ENCODE measurements at regions not wholly inside any gene's neighbourhood (a gene's known extent, or its start where the extent isn't known, plus 50 kb on each side); places are given as distances from the start of the nearest gene placed in this dataset.

GRCh38 chr11:94671553-94672366 lies 96.4 kb upstream of the AMOTL1 start:
- H3K27ac ChIP-seq, result no peak overlapping the region
- no peak for TF ChIP-seq CTCF (IDR thresholded peaks at IDR 0.05)
- no peak for TF ChIP-seq ZFX (IDR thresholded peaks at IDR 0.05; ENCODE audit: borderline replicate concordance)

DNA sequence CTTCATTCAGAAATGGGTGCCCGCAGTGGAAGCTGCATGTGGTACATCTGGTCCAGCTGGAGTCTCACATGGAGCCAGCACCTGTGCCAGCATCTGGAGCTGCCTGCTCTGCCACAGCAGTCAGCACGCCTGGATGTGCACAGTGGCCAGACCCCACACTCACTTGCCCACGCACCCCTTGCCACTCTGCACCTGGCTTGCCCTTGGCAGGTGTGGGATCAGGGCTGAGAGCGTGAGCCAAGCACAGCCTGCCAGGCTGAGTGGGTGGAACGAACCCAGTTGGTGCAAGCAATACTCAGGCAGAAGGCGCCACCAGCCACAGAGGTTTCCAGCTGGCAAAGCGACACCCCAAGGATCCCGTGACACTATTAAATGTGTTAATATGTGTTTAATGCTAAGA lies 95.5 kb upstream of the AMOTL1 start:
- H3K27ac ChIP-seq, result no peak overlapping the region
- TF ChIP-seq ZFX (IDR thresholded peaks at IDR 0.05; ENCODE audit: borderline replicate concordance) (no peak), CTCF (IDR thresholded peaks at IDR 0.05) (no peak)

DNA sequence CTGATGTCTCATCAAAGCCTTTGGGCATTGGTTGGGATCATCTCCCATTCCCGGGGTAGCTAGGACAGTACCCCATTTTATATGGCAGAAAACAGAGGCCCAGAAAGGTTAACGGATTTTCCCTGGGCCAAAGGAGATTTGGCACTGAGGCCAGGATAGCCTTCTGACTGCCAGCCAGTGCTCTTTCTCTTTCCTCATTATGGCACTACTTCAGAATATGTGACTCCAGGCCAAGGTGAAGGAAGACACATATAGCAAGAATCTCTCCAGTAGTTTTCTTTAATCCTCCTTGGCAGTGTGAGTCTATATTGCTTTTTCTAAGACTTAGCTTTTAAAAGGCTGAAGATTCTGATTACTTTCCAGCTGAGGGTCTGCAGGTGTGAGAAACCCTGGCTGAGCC lies 94.8 kb upstream of the AMOTL1 start:
- H3K27ac ChIP-seq, result no peak overlapping the region
- TF ChIP-seq ZFX (IDR thresholded peaks at IDR 0.05; ENCODE audit: borderline replicate concordance), result no peak

DNA sequence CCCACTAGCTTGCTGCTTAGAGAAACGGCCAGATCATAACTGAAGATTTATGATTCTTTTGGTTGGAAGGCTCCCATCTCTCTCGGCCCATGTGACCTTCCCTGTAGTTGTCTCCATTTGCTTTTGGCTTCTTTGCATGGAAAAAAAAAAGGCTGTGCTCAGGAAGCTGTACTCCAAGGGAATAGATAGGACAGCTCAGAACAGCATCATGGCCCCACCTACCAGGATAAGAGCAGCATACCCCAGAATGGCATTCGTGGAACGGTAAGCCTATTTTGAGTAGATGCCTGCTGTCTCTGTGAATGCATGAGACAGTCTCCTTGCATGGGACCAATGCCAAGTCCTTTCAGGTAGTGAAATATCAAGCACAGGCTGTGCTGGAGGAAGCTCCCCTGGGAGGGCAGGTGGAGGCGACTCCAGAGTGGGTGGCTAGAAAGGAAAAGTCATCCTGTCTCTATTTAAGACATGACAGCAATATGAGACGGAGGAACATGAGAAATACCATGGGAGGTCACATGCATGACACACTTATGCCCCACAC lies 94.1 kb upstream of the AMOTL1 start:
- TF ChIP-seq ZFX (IDR thresholded peaks at IDR 0.05; ENCODE audit: borderline replicate concordance) (no peak), CTCF (IDR thresholded peaks at IDR 0.05) (no peak)
- no peak overlapping the region for H3K27ac ChIP-seq

GRCh38 chr11:94675239-94675638 lies 92.9 kb upstream of the AMOTL1 start:
- TF ChIP-seq ZFX (IDR thresholded peaks at IDR 0.05; ENCODE audit: borderline replicate concordance) (no peak), CTCF (IDR thresholded peaks at IDR 0.05) (no peak)
- H3K27ac ChIP-seq, result no peak overlapping the region

GRCh38 chr11:94675813-94676212 lies 92.3 kb upstream of the AMOTL1 start:
- TF ChIP-seq CTCF (IDR thresholded peaks at IDR 0.05) (no peak), ZFX (IDR thresholded peaks at IDR 0.05; ENCODE audit: borderline replicate concordance) (no peak)
- H3K27ac ChIP-seq, result no peak overlapping the region

DNA sequence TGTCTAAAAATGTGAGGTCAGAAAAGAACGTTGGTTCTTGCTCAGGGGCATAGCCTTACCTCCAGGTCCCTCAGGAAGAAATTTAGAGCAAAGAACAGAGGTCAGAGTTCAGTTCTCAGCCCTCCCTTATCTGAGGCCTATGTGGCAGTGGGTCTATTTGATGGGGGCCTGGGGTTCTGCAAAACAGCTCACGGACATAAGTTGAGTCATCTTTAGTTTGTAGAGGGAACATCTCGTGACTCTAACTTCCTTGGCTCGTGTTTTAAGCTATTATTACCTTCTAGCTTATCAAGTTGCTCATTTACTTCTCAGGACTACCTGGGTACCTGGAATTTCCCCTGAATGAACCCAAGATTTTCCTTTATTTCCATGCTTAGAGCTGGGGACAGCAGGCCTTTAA lies 91.3 kb upstream of the AMOTL1 start:
- H3K27ac ChIP-seq, result no peak overlapping the region
- no peak for TF ChIP-seq ZFX (IDR thresholded peaks at IDR 0.05; ENCODE audit: borderline replicate concordance)
- no peak for TF ChIP-seq CTCF (IDR thresholded peaks at IDR 0.05)
